ENCODE measurements at regions not wholly inside any gene's neighbourhood (a gene's known extent, or its start where the extent isn't known, plus 50 kb on each side); places are given as distances from the start of the nearest gene placed in this dataset.

DNA sequence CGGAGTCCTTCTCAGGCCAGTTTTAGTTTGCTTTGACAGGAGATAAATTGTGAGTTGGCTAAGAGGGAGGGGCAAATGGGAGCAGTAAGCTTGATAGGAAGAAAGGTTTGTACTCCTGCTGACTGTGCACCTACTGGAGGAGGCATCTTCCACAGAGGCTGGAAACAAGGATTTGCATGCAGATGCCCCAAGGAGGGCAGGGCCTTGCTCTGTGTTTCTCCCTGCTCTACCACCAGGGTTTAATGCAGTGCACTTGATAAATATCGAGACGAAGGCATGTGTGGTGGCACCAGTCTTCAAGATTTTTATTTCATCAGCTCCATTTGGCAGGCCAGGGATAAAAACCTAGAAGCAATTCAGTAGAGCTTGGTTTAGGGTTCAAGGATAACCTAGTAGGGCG lies 210.5 kb upstream of the C16orf82 start:
- no peaks in the 10 kb centered on the region for H3K27me3 ChIP-seq (ENCODE audit: control insufficient read depth in 2 of 2, insufficient read depth in 2 of 2, low read length in 2 of 2)
- POLR2A ChIA-PET: interaction anchor here (1.1 kb wide), 1 partner anchor 9 kb away, joined by 3 read pairs; no protein-coding TSS in a partner anchor
- no peak overlapping the region for H3K4me2 ChIP-seq (ENCODE audit: insufficient read depth, low read length)
- BruUV-seq (replicated peaks): no TSS peak
- H3K4me3 ChIP-seq: no peak overlapping the region
- CTCF ChIA-PET (ENCODE audit: low intra/inter-chr PET ratio): no interaction called here
- H3K79me2 ChIP-seq (ENCODE audit: control insufficient read depth, insufficient read depth, low read length): no peaks in the 10 kb centered on the region
- no peak overlapping the region for H3K27ac ChIP-seq (ENCODE audit: extremely low read depth, low read depth, low read length)
- DNase-seq (ENCODE audit: extremely low read depth in 1 of 4, low spot score in 3 of 4): no peak
- no peak for FAIRE-seq
- 2% methylated on average over 4 of the region's 4 CpGs for WGBS (ENCODE audit: insufficient coverage, low coverage, missing lambda C conversion rate)
- no peaks in the 10 kb centered on the region; a peak in 1 of 5 replicates for H3K4me1 ChIP-seq (replicated peaks in 1 of 2; ENCODE audit: control insufficient read depth in 2 of 2, insufficient read depth in 2 of 2, low read length in 2 of 2)
- in situ Hi-C loops (cut with MboI): no loop called here
- no peak for ATAC-seq
- H3K9ac ChIP-seq (ENCODE audit: insufficient read depth in 1 of 2, low read depth in 2 of 2, low read length in 2 of 2): no peak overlapping the region
- H3K9me1 ChIP-seq (ENCODE audit: control insufficient read depth, insufficient read depth, low read length): no peaks in the 10 kb centered on the region
- TF ChIP-seq, protein P1, sequence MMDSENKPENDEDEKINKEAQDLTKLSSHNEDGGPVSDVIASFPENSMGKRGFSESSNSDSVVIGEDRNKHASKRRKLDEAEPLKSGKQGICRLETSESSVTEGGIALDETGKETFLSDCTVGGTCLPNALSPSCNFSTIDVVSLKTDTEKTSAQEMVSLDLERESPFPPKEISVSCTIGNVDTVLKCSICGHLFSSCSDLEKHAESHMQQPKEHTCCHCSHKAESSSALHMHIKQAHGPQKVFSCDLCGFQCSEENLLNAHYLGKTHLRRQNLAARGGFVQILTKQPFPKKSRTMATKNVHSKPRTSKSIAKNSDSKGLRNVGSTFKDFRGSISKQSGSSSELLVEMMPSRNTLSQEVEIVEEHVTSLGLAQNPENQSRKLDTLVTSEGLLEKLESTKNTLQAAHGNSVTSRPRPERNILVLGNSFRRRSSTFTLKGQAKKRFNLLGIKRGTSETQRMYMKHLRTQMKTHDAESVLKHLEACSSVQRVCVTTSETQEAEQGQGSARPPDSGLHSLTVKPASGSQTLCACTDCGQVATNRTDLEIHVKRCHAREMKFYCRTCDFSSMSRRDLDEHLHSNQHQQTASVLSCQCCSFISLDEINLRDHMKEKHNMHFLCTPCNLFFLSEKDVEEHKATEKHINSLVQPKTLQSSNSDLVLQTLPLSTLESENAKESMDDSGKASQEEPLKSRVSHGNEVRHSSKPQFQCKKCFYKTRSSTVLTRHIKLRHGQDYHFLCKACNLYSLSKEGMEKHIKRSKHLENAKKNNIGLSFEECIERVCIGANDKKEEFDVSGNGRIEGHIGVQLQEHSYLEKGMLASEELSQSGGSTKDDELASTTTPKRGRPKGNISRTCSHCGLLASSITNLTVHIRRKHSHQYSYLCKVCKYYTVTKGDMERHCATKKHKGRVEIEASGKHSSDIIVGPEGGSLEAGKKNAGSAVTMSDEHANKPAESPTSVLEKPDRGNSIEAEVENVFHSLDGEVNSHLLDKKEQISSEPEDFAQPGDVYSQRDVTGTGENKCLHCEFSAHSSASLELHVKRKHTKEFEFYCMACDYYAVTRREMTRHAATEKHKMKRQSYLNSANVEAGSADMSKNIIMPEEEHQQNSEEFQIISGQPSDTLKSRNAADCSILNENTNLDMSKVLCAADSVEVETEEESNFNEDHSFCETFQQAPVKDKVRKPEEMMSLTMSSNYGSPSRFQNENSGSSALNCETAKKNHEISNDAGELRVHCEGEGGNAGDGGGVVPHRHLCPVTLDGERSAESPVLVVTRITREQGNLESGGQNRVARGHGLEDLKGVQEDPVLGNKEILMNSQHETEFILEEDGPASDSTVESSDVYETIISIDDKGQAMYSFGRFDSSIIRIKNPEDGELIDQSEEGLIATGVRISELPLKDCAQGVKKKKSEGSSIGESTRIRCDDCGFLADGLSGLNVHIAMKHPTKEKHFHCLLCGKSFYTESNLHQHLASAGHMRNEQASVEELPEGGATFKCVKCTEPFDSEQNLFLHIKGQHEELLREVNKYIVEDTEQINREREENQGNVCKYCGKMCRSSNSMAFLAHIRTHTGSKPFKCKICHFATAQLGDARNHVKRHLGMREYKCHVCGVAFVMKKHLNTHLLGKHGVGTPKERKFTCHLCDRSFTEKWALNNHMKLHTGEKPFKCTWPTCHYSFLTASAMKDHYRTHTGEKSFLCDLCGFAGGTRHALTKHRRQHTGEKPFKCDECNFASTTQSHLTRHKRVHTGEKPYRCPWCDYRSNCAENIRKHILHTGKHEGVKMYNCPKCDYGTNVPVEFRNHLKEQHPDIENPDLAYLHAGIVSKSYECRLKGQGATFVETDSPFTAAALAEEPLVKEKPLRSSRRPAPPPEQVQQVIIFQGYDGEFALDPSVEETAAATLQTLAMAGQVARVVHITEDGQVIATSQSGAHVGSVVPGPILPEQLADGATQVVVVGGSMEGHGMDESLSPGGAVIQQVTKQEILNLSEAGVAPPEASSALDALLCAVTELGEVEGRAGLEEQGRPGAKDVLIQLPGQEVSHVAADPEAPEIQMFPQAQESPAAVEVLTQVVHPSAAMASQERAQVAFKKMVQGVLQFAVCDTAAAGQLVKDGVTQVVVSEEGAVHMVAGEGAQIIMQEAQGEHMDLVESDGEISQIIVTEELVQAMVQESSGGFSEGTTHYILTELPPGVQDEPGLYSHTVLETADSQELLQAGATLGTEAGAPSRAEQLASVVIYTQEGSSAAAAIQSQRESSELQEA (IDR thresholded peaks at IDR 0.05; ENCODE audit: low read depth): peak; percentile 80
- TF ChIP-seq, protein P2, sequence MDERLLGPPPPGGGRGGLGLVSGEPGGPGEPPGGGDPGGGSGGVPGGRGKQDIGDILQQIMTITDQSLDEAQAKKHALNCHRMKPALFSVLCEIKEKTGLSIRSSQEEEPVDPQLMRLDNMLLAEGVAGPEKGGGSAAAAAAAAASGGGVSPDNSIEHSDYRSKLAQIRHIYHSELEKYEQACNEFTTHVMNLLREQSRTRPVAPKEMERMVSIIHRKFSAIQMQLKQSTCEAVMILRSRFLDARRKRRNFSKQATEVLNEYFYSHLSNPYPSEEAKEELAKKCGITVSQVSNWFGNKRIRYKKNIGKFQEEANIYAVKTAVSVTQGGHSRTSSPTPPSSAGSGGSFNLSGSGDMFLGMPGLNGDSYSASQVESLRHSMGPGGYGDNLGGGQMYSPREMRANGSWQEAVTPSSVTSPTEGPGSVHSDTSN (CRISPR knock-in tag; IDR thresholded peaks at IDR 0.05; ENCODE audit: low read depth): no peak
- TF ChIP-seq, protein P2 (tag; conservative IDR thresholded peaks at IDR 0.05; ENCODE audit: low read depth): peak; percentile 40; the same call in 1 of the 2 replicates
- no peak for TF ChIP-seq BDP1 (IDR thresholded peaks at IDR 0.05; ENCODE audit: insufficient read depth, insufficient read length)
- TF ChIP-seq, protein P3, sequence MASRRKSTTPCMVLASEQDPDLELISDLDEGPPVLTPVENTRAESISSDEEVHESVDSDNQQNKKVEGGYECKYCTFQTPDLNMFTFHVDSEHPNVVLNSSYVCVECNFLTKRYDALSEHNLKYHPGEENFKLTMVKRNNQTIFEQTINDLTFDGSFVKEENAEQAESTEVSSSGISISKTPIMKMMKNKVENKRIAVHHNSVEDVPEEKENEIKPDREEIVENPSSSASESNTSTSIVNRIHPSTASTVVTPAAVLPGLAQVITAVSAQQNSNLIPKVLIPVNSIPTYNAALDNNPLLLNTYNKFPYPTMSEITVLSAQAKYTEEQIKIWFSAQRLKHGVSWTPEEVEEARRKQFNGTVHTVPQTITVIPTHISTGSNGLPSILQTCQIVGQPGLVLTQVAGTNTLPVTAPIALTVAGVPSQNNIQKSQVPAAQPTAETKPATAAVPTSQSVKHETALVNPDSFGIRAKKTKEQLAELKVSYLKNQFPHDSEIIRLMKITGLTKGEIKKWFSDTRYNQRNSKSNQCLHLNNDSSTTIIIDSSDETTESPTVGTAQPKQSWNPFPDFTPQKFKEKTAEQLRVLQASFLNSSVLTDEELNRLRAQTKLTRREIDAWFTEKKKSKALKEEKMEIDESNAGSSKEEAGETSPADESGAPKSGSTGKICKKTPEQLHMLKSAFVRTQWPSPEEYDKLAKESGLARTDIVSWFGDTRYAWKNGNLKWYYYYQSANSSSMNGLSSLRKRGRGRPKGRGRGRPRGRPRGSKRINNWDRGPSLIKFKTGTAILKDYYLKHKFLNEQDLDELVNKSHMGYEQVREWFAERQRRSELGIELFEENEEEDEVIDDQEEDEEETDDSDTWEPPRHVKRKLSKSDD (conservative IDR thresholded peaks at IDR 0.05; ENCODE audit: low read length): no peak
- no peak for TF ChIP-seq RBM22 (IDR thresholded peaks at IDR 0.05; ENCODE audit: low read depth, low read length, poor library complexity, severe bottlenecking)
- TF ChIP-seq, protein P4, sequence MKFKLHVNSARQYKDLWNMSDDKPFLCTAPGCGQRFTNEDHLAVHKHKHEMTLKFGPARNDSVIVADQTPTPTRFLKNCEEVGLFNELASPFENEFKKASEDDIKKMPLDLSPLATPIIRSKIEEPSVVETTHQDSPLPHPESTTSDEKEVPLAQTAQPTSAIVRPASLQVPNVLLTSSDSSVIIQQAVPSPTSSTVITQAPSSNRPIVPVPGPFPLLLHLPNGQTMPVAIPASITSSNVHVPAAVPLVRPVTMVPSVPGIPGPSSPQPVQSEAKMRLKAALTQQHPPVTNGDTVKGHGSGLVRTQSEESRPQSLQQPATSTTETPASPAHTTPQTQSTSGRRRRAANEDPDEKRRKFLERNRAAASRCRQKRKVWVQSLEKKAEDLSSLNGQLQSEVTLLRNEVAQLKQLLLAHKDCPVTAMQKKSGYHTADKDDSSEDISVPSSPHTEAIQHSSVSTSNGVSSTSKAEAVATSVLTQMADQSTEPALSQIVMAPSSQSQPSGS (CRISPR knock-in tag; IDR thresholded peaks at IDR 0.05): no peak
- H2AFZ ChIP-seq (ENCODE audit: low read depth, low read length): no peak overlapping the region
- intact Hi-C loops (cut with micrococcal nuclease): no loop called here
- H3K36me3 ChIP-seq (ENCODE audit: control insufficient read depth, insufficient read depth, low read length): no peaks in the 10 kb centered on the region
- H3K9me3 ChIP-seq (replicated peaks; ENCODE audit: control insufficient read depth, insufficient read depth, low read depth, low read length): no peaks in the 10 kb centered on the region
- no peaks in the 10 kb centered on the region for H4K20me1 ChIP-seq (replicated peaks; ENCODE audit: control insufficient read depth, insufficient read depth, low read length)
